NCI-H2107 (cell line): ENCODE measurements at regions not wholly inside any gene's neighbourhood (a gene's known extent, or its start where the extent isn't known, plus 50 kb on each side); places are given as distances from the start of the nearest gene placed in this dataset.
"Not testable (repeated sequence)": the region's sequence is repeated elsewhere in the genome, so short reads cannot be mapped to it uniquely, and the experiment has no call there.

Source experiments
- DNase-seq: peaks from one replicate; lab custom pipeline; 2025; lab: John Stamatoyannopoulos, UW

- DNase-seq = no peak
Measured at GRCh38 chr5:166618526-166618925, 1672.9 kb upstream of the WWC1 start.

GRCh38 chr5:166624573-166624972, 1666.9 kb upstream of the WWC1 start:
- DNase-seq = no peak

GRCh38 chr5:166625210-166625865, 1666.1 kb upstream of the WWC1 start:
- DNase-seq = no peak

- no peak for DNase-seq
Measured at GRCh38 chr5:166637295-166637694, 1654.2 kb upstream of the WWC1 start.

GRCh38 chr5:166639151-166639550, 1652.3 kb upstream of the WWC1 start:
- DNase-seq = no peak

GRCh38 chr5:166640136-166640535, 1651.3 kb upstream of the WWC1 start:
- DNase-seq = not testable (repeated sequence)

- DNase-seq = no peak
Measured at GRCh38 chr5:166648736-166649135, 1642.7 kb upstream of the WWC1 start.

GRCh38 chr5:166649676-166650075, 1641.8 kb upstream of the WWC1 start:
- DNase-seq = no peak

GRCh38 chr5:166651234-166651633, 1640.2 kb upstream of the WWC1 start:
- no peak for DNase-seq

GRCh38 chr5:166671811-166672210, 1619.6 kb upstream of the WWC1 start:
- DNase-seq = no peak

GRCh38 chr5:166672431-166672830, 1619.0 kb upstream of the WWC1 start:
- no peak for DNase-seq

- no peak for DNase-seq
Measured at GRCh38 chr5:166677891-166678290, 1613.6 kb upstream of the WWC1 start.

GRCh38 chr5:166679331-166679730, 1612.1 kb upstream of the WWC1 start:
- DNase-seq = no peak

GRCh38 chr5:166695326-166695725, 1596.1 kb upstream of the WWC1 start:
- DNase-seq = no peak

- DNase-seq = no peak
Measured at GRCh38 chr5:166708291-166708690, 1583.2 kb upstream of the WWC1 start.

GRCh38 chr5:166709691-166710090, 1581.8 kb upstream of the WWC1 start:
- DNase-seq = no peak

GRCh38 chr5:166710271-166710670, 1581.2 kb upstream of the WWC1 start:
- DNase-seq = no peak

GRCh38 chr5:166712447-166713185, 1578.8 kb upstream of the WWC1 start:
- no peak for DNase-seq

GRCh38 chr5:166713295-166713694, 1578.2 kb upstream of the WWC1 start:
- DNase-seq = no peak

- no peak for DNase-seq
Measured at GRCh38 chr5:166716856-166717492, 1574.5 kb upstream of the WWC1 start.

- DNase-seq = no peak
Measured at GRCh38 chr5:166719991-166720390, 1571.5 kb upstream of the WWC1 start.

- no peak for DNase-seq
Measured at GRCh38 chr5:166722939-166723338, 1568.5 kb upstream of the WWC1 start.

GRCh38 chr5:166724284-166724683, 1567.2 kb upstream of the WWC1 start:
- no peak for DNase-seq
